ENCODE measurements at regions not wholly inside any gene's neighbourhood (a gene's known extent, or its start where the extent isn't known, plus 50 kb on each side); places are given as distances from the start of the nearest gene placed in this dataset.

DNA sequence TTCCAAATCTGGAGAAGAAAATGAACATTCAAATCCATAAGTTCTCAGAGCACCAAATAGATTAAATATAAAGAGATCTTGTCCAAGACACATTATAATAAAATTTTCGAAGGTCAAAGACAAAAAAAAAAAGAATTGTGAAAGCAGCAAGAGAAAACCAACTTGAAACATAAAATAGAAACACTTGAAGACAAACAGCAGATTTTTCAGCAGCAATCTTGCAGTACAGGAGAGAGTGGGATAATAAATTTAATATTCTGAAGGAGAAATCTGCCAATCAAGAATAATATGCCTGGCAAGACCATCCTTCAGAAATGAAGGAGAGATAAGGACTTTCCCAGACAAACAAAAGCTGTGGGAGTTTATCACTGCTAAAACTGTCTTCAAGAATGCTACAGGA is 150.5 kb upstream of the COL8A1 start:
- CTCF ChIA-PET (ENCODE audit: low intra/inter-chr PET ratio, low total read pairs): no interaction called here
- TF ChIP-seq ZNF724P (CRISPR knock-in tag; IDR thresholded peaks at IDR 0.05; ENCODE audit: borderline replicate concordance) (no peak), ZNF598 (CRISPR knock-in tag; IDR thresholded peaks at IDR 0.05; ENCODE audit: borderline replicate concordance) (no peak), HNRNPL (IDR thresholded peaks at IDR 0.05; ENCODE audit: low read depth, low read length) (no peak), ZNF414 (CRISPR knock-in tag; IDR thresholded peaks at IDR 0.05) (no peak), ZNF232 (CRISPR knock-in tag; IDR thresholded peaks at IDR 0.05; ENCODE audit: borderline replicate concordance) (no peak), ZNF274 (CRISPR knock-in tag; IDR thresholded peaks at IDR 0.05) (no peak), MED13 (CRISPR knock-in tag; IDR thresholded peaks at IDR 0.05) (no peak), MED8 (CRISPR knock-in tag; IDR thresholded peaks at IDR 0.05; ENCODE audit: insufficient replicate concordance) (no peak), ZNF354B (CRISPR knock-in tag; IDR thresholded peaks at IDR 0.05) (no peak), NFKB2 (CRISPR knock-in tag; IDR thresholded peaks at IDR 0.05; ENCODE audit: borderline replicate concordance) (no peak), ZNF30 (CRISPR knock-in tag; IDR thresholded peaks at IDR 0.05) (no peak), IKZF1 (IDR thresholded peaks at IDR 0.05) (no peak), RFXANK (CRISPR knock-in tag; IDR thresholded peaks at IDR 0.05) (no peak)
- TF ChIP-seq, protein P1, sequence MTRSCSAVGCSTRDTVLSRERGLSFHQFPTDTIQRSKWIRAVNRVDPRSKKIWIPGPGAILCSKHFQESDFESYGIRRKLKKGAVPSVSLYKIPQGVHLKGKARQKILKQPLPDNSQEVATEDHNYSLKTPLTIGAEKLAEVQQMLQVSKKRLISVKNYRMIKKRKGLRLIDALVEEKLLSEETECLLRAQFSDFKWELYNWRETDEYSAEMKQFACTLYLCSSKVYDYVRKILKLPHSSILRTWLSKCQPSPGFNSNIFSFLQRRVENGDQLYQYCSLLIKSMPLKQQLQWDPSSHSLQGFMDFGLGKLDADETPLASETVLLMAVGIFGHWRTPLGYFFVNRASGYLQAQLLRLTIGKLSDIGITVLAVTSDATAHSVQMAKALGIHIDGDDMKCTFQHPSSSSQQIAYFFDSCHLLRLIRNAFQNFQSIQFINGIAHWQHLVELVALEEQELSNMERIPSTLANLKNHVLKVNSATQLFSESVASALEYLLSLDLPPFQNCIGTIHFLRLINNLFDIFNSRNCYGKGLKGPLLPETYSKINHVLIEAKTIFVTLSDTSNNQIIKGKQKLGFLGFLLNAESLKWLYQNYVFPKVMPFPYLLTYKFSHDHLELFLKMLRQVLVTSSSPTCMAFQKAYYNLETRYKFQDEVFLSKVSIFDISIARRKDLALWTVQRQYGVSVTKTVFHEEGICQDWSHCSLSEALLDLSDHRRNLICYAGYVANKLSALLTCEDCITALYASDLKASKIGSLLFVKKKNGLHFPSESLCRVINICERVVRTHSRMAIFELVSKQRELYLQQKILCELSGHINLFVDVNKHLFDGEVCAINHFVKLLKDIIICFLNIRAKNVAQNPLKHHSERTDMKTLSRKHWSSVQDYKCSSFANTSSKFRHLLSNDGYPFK (CRISPR knock-in tag; IDR thresholded peaks at IDR 0.05; ENCODE audit: borderline replicate concordance): no peak
- TF ChIP-seq, protein P2, sequence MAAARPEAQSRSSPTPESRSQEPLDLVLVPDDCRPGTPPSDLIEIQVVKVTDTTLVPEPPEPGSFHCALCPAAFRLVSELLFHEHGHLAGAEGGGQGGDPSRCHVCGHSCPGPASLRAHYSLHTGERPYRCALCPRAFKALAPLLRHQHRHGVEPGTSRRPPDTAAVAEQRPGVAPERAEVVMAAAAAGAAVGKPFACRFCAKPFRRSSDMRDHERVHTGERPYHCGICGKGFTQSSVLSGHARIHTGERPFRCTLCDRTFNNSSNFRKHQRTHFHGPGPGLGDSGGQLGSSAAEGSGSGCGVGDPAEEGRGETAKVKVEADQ (CRISPR knock-in tag; IDR thresholded peaks at IDR 0.05; ENCODE audit: borderline replicate concordance): no peak
- TF ChIP-seq, protein P3, sequence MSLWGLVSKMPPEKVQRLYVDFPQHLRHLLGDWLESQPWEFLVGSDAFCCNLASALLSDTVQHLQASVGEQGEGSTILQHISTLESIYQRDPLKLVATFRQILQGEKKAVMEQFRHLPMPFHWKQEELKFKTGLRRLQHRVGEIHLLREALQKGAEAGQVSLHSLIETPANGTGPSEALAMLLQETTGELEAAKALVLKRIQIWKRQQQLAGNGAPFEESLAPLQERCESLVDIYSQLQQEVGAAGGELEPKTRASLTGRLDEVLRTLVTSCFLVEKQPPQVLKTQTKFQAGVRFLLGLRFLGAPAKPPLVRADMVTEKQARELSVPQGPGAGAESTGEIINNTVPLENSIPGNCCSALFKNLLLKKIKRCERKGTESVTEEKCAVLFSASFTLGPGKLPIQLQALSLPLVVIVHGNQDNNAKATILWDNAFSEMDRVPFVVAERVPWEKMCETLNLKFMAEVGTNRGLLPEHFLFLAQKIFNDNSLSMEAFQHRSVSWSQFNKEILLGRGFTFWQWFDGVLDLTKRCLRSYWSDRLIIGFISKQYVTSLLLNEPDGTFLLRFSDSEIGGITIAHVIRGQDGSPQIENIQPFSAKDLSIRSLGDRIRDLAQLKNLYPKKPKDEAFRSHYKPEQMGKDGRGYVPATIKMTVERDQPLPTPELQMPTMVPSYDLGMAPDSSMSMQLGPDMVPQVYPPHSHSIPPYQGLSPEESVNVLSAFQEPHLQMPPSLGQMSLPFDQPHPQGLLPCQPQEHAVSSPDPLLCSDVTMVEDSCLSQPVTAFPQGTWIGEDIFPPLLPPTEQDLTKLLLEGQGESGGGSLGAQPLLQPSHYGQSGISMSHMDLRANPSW (CRISPR knock-in tag; IDR thresholded peaks at IDR 0.05; ENCODE audit: borderline replicate concordance): no peak
- TF ChIP-seq, protein P4, sequence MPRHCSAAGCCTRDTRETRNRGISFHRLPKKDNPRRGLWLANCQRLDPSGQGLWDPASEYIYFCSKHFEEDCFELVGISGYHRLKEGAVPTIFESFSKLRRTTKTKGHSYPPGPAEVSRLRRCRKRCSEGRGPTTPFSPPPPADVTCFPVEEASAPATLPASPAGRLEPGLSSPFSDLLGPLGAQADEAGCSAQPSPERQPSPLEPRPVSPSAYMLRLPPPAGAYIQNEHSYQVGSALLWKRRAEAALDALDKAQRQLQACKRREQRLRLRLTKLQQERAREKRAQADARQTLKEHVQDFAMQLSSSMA (CRISPR knock-in tag; IDR thresholded peaks at IDR 0.05): no peak

More for the DNA sequence above, 150.5 kb upstream of the COL8A1 start:
- no TSS peak for BruUV-seq (replicated peaks)
- no peaks in the 10 kb centered on the region for H3K36me3 ChIP-seq (replicated peaks in 1 of 2; ENCODE audit: control insufficient read depth in 1 of 2, insufficient read depth in 2 of 2, low read length in 2 of 2)
- intact Hi-C loops (cut with micrococcal nuclease; ENCODE audit: unreplicated experiment): no loop called here
- no peaks in the 10 kb centered on the region for H3K9me3 ChIP-seq (ENCODE audit: low read length)
- DNase-seq (ENCODE audit: low spot score) (no peak), FAIRE-seq (no peak), ATAC-seq (no peak)
- no peaks in the 10 kb centered on the region for H4K20me1 ChIP-seq (ENCODE audit: insufficient read depth, low read length)
- WGBS (ENCODE audit: low lambda C conversion rate): 0% methylated on average over 1 of the region's 1 CpG
- H3K79me2 ChIP-seq (ENCODE audit: insufficient read depth, low read length): no peaks in the 10 kb centered on the region
- no peak overlapping the region for H2AFZ ChIP-seq (ENCODE audit: low read length)
- H3K27ac ChIP-seq (ENCODE audit: extremely low read length, insufficient read depth, low read length): no peak overlapping the region
- no peak overlapping the region for H3K9ac ChIP-seq (ENCODE audit: insufficient read depth, low read depth, low read length)
- H3K4me1 ChIP-seq (ENCODE audit: insufficient read depth, low read length): no peaks in the 10 kb centered on the region
- H3K4me2 ChIP-seq (ENCODE audit: low read depth, low read length): no peak overlapping the region
- in situ Hi-C loops (cut with HindIII; ENCODE audit: extremely low pct_ligation_motif_present, low pct_unique_long_range_greater_than_20kb): no loop called here
- POLR2A ChIA-PET: no interaction called here
- H3K4me3 ChIP-seq (replicated peaks in 1 of 3; ENCODE audit: insufficient read depth in 1 of 3, low read depth in 2 of 3, low read length in 3 of 3): no peak overlapping the region
- H3K27me3 ChIP-seq (ENCODE audit: control insufficient read depth in 1 of 2, insufficient read depth in 2 of 2, low read length in 2 of 2): no peaks in the 10 kb centered on the region

All from HepG2 (cell line).